ENCODE measurements at regions not wholly inside any gene's neighbourhood (a gene's known extent, or its start where the extent isn't known, plus 50 kb on each side); places are given as distances from the start of the nearest gene placed in this dataset.

DNA sequence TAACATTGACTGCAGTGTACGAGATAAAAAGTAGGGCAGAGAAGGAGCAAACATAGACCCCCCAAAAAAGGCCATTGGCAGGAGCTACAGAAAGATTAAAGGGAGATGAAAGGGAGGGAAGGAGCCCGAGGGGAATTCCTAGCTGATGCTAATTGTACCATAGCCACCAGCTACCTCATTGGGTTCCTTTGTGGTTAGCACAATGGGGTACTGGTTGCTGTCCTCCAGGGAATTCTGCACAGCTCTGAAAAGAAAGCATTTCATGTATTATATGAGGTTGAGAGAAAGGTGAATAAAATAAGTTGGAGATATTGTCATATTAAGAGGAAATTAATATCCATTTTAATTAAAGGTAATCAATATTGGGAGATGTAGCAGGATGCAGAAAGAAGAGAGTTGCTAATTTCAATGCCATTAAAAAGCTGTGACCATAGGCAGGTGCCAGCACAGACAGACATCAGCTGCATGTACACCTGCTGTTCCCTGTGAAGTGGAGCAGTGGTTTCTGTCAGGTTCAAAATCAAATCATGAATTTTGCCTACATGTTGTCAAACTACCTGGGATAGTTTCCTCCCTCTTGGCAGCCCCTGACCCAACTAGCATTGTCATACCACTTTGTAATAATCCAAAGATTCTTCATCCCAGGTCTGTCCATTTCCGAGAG lies 185.4 kb upstream of the DLGAP1 start:
- Histone ChIP-seq H3K27me3 (no peaks in the 10 kb centered on the region), H3K4me3 (no peak overlapping the region), H3K27ac (no peak overlapping the region), H3K4me1 (no peaks in the 10 kb centered on the region), H3K36me3 (no peaks in the 10 kb centered on the region), H3K9me3 (no peaks in the 10 kb centered on the region)
- ATAC-seq, result no peak
- no peak for TF ChIP-seq CTCF (IDR thresholded peaks at IDR 0.05)
- intact Hi-C loops (cut with DNase I), result no loop called here
- no peak for DNase-seq

DNA sequence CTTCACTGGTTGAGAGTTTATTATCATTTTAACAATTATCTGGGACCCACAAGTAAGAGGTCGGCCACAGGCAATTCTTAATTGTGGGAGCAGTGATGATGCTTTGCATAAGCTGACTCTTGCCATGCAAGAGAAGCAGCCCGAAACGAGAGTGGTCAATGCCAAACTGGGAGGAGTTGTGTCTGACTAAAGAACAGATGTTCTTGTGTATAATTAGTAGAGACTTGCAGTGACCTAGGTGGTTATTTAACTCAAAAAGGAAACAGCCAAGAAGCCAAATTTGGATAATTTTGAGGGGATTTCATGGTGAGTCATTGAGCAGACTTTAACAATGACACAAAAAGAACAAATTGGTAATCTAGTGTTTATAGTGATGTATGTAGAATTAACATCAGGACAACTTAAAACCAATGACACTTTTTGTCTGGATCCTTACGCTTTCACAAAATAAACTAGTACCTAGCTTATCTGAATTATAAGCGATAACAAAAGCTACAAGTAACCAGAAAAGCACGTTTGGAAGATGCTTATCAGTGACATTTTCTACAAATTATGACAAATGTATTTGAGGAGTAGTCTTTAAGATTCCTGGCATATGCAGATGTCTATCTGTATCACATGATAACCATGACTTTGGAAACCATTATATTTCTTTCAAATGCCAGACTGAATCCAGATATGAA lies 184.7 kb upstream of the DLGAP1 start:
- Histone ChIP-seq H3K4me3 (no peak overlapping the region), H3K36me3 (no peaks in the 10 kb centered on the region), H3K9me3 (no peaks in the 10 kb centered on the region), H3K27ac (no peak overlapping the region), H3K4me1 (no peaks in the 10 kb centered on the region), H3K27me3 (no peaks in the 10 kb centered on the region)
- TF ChIP-seq CTCF (IDR thresholded peaks at IDR 0.05), result no peak
- ATAC-seq, result no peak
- intact Hi-C loops (cut with DNase I), result no loop called here
- no peak for DNase-seq

DNA sequence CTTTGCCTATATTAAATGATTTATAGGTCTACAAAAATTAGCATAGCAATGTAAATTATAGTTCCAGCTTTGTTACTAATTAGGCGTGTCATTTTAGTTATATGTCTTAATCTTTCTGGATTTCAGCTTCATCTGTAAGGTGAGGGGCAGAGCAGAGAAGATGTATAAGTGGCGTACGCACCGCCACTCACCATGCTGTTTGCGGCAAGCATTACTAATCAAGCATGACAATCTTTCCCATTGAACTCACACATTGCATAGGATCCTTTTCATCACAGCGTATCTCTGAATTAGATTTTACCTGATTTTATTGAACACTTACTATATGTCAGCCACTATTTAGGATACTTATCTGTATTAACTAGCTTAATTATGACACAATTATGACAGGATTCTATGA lies 183.6 kb upstream of the DLGAP1 start:
- DNase-seq, result no peak

DNA sequence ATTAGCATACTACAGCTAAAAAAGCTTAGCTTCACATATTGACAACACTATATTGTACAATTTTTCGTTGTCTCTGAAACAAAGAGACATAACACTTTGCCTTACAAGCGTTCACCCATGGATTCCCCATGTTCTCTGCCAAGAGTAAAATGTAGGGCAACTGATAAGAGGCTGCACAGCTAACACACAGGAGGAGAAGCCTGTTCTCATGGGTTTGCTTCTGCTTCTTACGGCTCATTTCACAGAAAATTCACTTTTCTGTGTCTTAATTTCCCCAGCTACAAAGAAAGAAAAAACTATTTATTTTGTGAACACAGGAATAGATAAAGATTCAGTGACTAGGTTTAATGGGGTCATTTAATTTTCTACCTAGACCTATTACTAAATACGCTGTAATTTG lies 182.8 kb upstream of the DLGAP1 start:
- ATAC-seq (no peak), DNase-seq (no peak)
- H3K36me3 ChIP-seq, result no peaks in the 10 kb centered on the region
- H3K4me3 ChIP-seq, result no peak overlapping the region
- H3K27ac ChIP-seq, result no peak overlapping the region
- no peaks in the 10 kb centered on the region for H3K27me3 ChIP-seq
- intact Hi-C loops (cut with DNase I), result no loop called here
- H3K4me1 ChIP-seq, result no peaks in the 10 kb centered on the region
- H3K9me3 ChIP-seq, result no peaks in the 10 kb centered on the region
- TF ChIP-seq CTCF (IDR thresholded peaks at IDR 0.05), result no peak

More for the DNA sequence above, 183.6 kb upstream of the DLGAP1 start:
- H3K4me1 ChIP-seq, result no peaks in the 10 kb centered on the region
- no peak for TF ChIP-seq CTCF (IDR thresholded peaks at IDR 0.05)
- ATAC-seq, result no peak
- intact Hi-C loops (cut with DNase I), result no loop called here
- H3K36me3 ChIP-seq, result no peaks in the 10 kb centered on the region
- no peak overlapping the region for H3K27ac ChIP-seq
- no peaks in the 10 kb centered on the region for H3K9me3 ChIP-seq
- no peaks in the 10 kb centered on the region for H3K27me3 ChIP-seq
- no peak overlapping the region for H3K4me3 ChIP-seq

DNA sequence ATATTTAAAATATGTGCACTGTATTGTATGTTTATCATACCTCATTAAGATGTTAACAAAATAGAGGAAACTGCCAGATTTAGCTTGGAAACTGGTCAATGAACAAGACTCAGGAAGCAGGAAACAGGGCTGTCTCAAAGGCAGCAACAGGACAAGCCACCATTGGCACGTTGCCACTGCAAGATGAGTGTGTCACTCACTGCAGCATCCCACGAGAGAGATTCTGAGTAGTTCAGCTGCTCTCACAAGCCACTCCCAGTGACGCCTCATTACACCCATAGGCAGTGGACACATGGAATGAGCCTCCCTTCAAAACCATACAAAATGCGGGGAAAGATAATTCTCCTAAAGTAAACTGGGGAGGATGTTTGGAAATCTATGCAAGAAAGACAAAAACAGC lies 181.9 kb upstream of the DLGAP1 start:
- no peaks in the 10 kb centered on the region for H3K36me3 ChIP-seq
- intact Hi-C loops (cut with DNase I), result no loop called here
- H3K4me3 ChIP-seq, result no peak overlapping the region
- H3K4me1 ChIP-seq, result no peaks in the 10 kb centered on the region
- ATAC-seq, result no peak
- no peak for TF ChIP-seq CTCF (IDR thresholded peaks at IDR 0.05)
- no peak overlapping the region for H3K27ac ChIP-seq
- DNase-seq, result no peak
- no peaks in the 10 kb centered on the region for H3K27me3 ChIP-seq
- no peaks in the 10 kb centered on the region for H3K9me3 ChIP-seq
